Endothelial cell of umbilical vein (primary cell): ENCODE measurements at regions not wholly inside any gene's neighbourhood (a gene's known extent, or its start where the extent isn't known, plus 50 kb on each side); places are given as distances from the start of the nearest gene placed in this dataset.

Source experiments
- BruUV-seq: library from RNA; stranded (reverse); fragments of 400-500 nt; replicated peaks from 2 replicates; lab custom pipeline; 2021; lab: Mats Ljungman, UMichigan
- CTCF ChIA-PET: fragments of 300-600, 350-600 bp; sonication (Branson Sonifier 250); formaldehyde crosslinking; loops from one replicate; lab custom pipeline; 2021; ENCODE audit warnings: antibody characterized with exemption, inconsistent platforms; lab: Charles Lee
- POLR2A ChIA-PET: fragments of 300-600, 350-600 bp; sonication (Branson Sonifier 250); formaldehyde crosslinking; loops from one replicate; lab custom pipeline; 2021; ENCODE audit warnings: antibody characterized with exemption, inconsistent platforms; lab: Charles Lee
- DNase-seq: peaks from one replicate; pipeline ENCODE4 v3.0.0-alpha.2; 2011; ENCODE audit warnings: low read depth, low spot score
- FAIRE-seq: peaks from 2 replicates; lab custom pipeline; 2011; peaks lifted over from hg19 to GRCh38; lab: Jason Lieb, UNC
- H2AFZ ChIP-seq: 2 replicates; pipeline ENCODE4 v1.6.0; 2012; ENCODE audit warnings: low read depth, low read length, control low read depth, inconsistent platforms
- H3K27ac ChIP-seq: 2 replicates; pipeline ENCODE4 v1.5.1; 2011; ENCODE audit warnings: low read depth, mild to moderate bottlenecking, control low read depth, low read length, moderate library complexity; ENCODE audit not compliant: insufficient read depth
- H3K27me3 ChIP-seq, 2 experiments: 2 replicates each; pipeline versions ENCODE4 v1.6.0 to v1.6.1; 2011; ENCODE audit warnings: low read length in 2 of 2, mixed read lengths in 1 of 2; ENCODE audit not compliant: control insufficient read depth in 2 of 2, insufficient read depth in 2 of 2
- H3K36me3 ChIP-seq, 2 experiments: 2 replicates in 1 of 2; 3 replicates in 1 of 2; pipeline ENCODE4 v1.5.1; 2011; ENCODE audit warnings: low read length in 2 of 2, mild to moderate bottlenecking in 1 of 2, moderate library complexity in 1 of 2; ENCODE audit not compliant: control insufficient read depth in 2 of 2, insufficient read depth in 2 of 2; ENCODE audit errors: extremely low read depth in 1 of 2
- H3K4me1 ChIP-seq: 3 replicates; pipeline ENCODE4 v1.5.1; 2011; ENCODE audit warnings: mild to moderate bottlenecking, low read length; ENCODE audit not compliant: control insufficient read depth, insufficient read depth; ENCODE audit errors: extremely low read depth
- H3K4me2 ChIP-seq: 2 replicates; pipeline ENCODE4 v1.6.1; 2011; ENCODE audit warnings: low read length, control low read depth, mixed read lengths; ENCODE audit not compliant: insufficient read depth
- H3K4me3 ChIP-seq, 3 experiments: fragments of 200-600 bp in 1 of 3; sonication (generic), shearing (Covaris generic) in 1 of 3; replicated peaks in 1 of 3; 2 replicates each; pipeline ENCODE4 v1.5.1; 2011 to 2016; ENCODE audit warnings: control low read depth in 3 of 3, low read length in 3 of 3, mild to moderate bottlenecking in 2 of 3, inconsistent platforms in 1 of 3, low read depth in 1 of 3, moderate library complexity in 1 of 3; ENCODE audit not compliant: insufficient read depth in 1 of 3
- H3K79me2 ChIP-seq: 2 replicates; pipeline ENCODE4 v1.6.0; 2012; ENCODE audit warnings: low read length, inconsistent platforms; ENCODE audit not compliant: control insufficient read depth, insufficient read depth
- H3K9ac ChIP-seq: replicated peaks from 2 replicates; pipeline ENCODE3; 2011; ENCODE audit warnings: low read length, control low read depth; ENCODE audit not compliant: insufficient read depth; ENCODE audit errors: extremely low read depth
- H3K9me1 ChIP-seq: replicated peaks from 3 replicates; pipeline ENCODE4 v1.6.0; 2011; ENCODE audit warnings: mild to moderate bottlenecking, low read length; ENCODE audit not compliant: control insufficient read depth, insufficient read depth; ENCODE audit errors: extremely low read depth
- H3K9me3 ChIP-seq: replicated peaks from 2 replicates; pipeline ENCODE4 v1.5.1; 2012; ENCODE audit warnings: low read length, inconsistent platforms; ENCODE audit not compliant: control insufficient read depth, insufficient read depth
- H4K20me1 ChIP-seq: replicated peaks from 2 replicates; pipeline ENCODE3; 2011; ENCODE audit warnings: mild to moderate bottlenecking, low read length; ENCODE audit not compliant: control insufficient read depth, insufficient read depth; ENCODE audit errors: extremely low read depth
- CTCF ChIP-seq, 2 donors: IDR thresholded peaks; 1 replicate in 1 of 2; 2 replicates in 1 of 2; pipeline ENCODE4 v1.5.1; 2011; ENCODE audit warnings: low read length in 2 of 2, mild to moderate bottlenecking in 2 of 2, moderate library complexity in 2 of 2, control low read depth in 1 of 2, inconsistent platforms in 1 of 2, low read depth in 1 of 2; ENCODE audit not compliant: insufficient read depth in 1 of 2; ENCODE audit errors: extremely low read depth in 1 of 2
- EZH2 ChIP-seq: IDR thresholded peaks from 2 replicates; pipeline ENCODE4 v1.6.1; 2012; ENCODE audit warnings: borderline replicate concordance, low read depth, mild to moderate bottlenecking, moderate library complexity, low read length, inconsistent platforms; ENCODE audit not compliant: severe bottlenecking
- FOS ChIP-seq: IDR thresholded peaks from 2 replicates; pipeline ENCODE4 v1.6.1; 2011; ENCODE audit warnings: mild to moderate bottlenecking, low read length, moderate library complexity, borderline replicate concordance; ENCODE audit not compliant: insufficient read depth
- GATA2 ChIP-seq: IDR thresholded peaks from 2 replicates; pipeline ENCODE4 v1.7.0; 2011; ENCODE audit warnings: low read depth, mild to moderate bottlenecking, moderate library complexity, mixed read lengths, low read length; ENCODE audit not compliant: insufficient read length, insufficient read depth
- JUN ChIP-seq: IDR thresholded peaks from 2 replicates; pipeline ENCODE4 v1.6.1; 2011; ENCODE audit warnings: borderline replicate concordance, low read depth; ENCODE audit not compliant: insufficient read length, insufficient read depth
- MAX ChIP-seq: IDR thresholded peaks from 2 replicates; pipeline ENCODE4 v1.6.1; 2011; ENCODE audit not compliant: insufficient read depth, insufficient read length
- MYC ChIP-seq: IDR thresholded peaks from one replicate; pipeline ENCODE4 v1.6.1; 2011; ENCODE audit warnings: mild to moderate bottlenecking, low read depth, low read length
- POLR2A ChIP-seq: IDR thresholded peaks from 2 replicates; pipeline ENCODE4 v1.6.1; 2012; ENCODE audit warnings: low read depth, mild to moderate bottlenecking, control low read depth, low read length
- POLR2AphosphoS5 ChIP-seq: IDR thresholded peaks from 2 replicates; pipeline ENCODE4 v1.6.1; 2012; ENCODE audit warnings: low read depth, mild to moderate bottlenecking, control low read depth, low read length, moderate library complexity; ENCODE audit not compliant: insufficient read depth
- dilution Hi-C: fragments of 300-500 bp; cut with MboI; formaldehyde crosslinking; loops from one replicate; pipeline ENCODE4 v1.15.0; 2019; ENCODE audit warnings: low sequenced_read_pairs; ENCODE audit not compliant: extremely low pct_ligation_motif_present
- intact Hi-C: fragments of 100-400 bp; cut with micrococcal nuclease; formaldehyde crosslinking; loops from one replicate; pipeline ENCODE4 v1.10.0; 2022

GRCh38 chr6:49300911-49301310, 162.1 kb downstream of the MMUT start:
- POLR2A ChIA-PET = no interaction called here
- no peak overlapping the region for H3K4me2 ChIP-seq
- H3K9ac ChIP-seq = no peak overlapping the region
- H4K20me1 ChIP-seq = no peaks in the 10 kb centered on the region
- no peaks in the 10 kb centered on the region for H3K27me3 ChIP-seq
- CTCF ChIA-PET = no interaction called here
- FAIRE-seq = no peak
- H3K4me1 ChIP-seq = peaks cover 11% of the 10 kb centered on the region
- intact Hi-C loops (no loop called here), dilution Hi-C loops (no loop called here)
- no peaks in the 10 kb centered on the region for H3K9me1 ChIP-seq
- TF ChIP-seq MAX = no peak
- no peak for TF ChIP-seq POLR2A
- TF ChIP-seq MYC = no peak
- TF ChIP-seq EZH2 = no peak
- no peak for TF ChIP-seq JUN
- TF ChIP-seq FOS = no peak
- TF ChIP-seq GATA2 = no peak
- TF ChIP-seq CTCF (IDR thresholded peaks at IDR 0.05; ENCODE audit: extremely low read depth in 1 of 2, insufficient read depth in 1 of 2, low read depth in 1 of 2, low read length in 2 of 2) = no peak
- no peak for TF ChIP-seq POLR2AphosphoS5
- no peaks in the 10 kb centered on the region for H3K79me2 ChIP-seq
- DNase-seq = no peak
- H2AFZ ChIP-seq = no peak overlapping the region
- BruUV-seq = no TSS peak
- no peaks in the 10 kb centered on the region for H3K36me3 ChIP-seq
- no peaks in the 10 kb centered on the region for H3K9me3 ChIP-seq
- no peak overlapping the region for H3K4me3 ChIP-seq
- no peak overlapping the region for H3K27ac ChIP-seq
